ENCODE measurements at regions not wholly inside any gene's neighbourhood (a gene's known extent, or its start where the extent isn't known, plus 50 kb on each side); places are given as distances from the start of the nearest gene placed in this dataset.

DNA sequence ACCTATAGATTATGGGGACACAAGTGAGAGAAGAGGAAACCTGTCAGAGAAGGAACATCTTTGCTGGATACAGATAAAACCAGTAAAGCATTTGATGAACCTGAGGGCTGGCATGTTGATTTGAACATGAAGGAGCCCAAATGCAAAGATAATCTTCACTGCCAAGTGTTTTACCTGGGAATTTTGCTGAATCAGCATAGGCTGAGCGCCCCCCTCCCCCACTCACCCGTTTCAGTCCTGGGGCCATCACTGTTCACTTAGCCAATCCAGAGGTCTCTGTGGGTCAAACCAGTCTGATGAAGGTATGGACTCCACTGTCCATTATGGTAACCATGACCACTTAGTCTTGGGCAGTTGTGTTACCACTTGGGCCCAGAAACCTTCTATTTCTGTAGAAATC, 466.0 kb upstream of the GRM7 start:
- TF ChIP-seq, protein P1, sequence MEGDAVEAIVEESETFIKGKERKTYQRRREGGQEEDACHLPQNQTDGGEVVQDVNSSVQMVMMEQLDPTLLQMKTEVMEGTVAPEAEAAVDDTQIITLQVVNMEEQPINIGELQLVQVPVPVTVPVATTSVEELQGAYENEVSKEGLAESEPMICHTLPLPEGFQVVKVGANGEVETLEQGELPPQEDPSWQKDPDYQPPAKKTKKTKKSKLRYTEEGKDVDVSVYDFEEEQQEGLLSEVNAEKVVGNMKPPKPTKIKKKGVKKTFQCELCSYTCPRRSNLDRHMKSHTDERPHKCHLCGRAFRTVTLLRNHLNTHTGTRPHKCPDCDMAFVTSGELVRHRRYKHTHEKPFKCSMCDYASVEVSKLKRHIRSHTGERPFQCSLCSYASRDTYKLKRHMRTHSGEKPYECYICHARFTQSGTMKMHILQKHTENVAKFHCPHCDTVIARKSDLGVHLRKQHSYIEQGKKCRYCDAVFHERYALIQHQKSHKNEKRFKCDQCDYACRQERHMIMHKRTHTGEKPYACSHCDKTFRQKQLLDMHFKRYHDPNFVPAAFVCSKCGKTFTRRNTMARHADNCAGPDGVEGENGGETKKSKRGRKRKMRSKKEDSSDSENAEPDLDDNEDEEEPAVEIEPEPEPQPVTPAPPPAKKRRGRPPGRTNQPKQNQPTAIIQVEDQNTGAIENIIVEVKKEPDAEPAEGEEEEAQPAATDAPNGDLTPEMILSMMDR (IDR thresholded peaks at IDR 0.05; ENCODE audit: borderline replicate concordance, extremely low read depth, low read length, poor library complexity, severe bottlenecking): no peak
- no peak for TF ChIP-seq EZH2 (IDR thresholded peaks at IDR 0.05; ENCODE audit: borderline replicate concordance, low read depth, low read length, severe bottlenecking)

Measured in DND-41 (cell line).